NCI-H1417 (cell line): ENCODE measurements at regions not wholly inside any gene's neighbourhood (a gene's known extent, or its start where the extent isn't known, plus 50 kb on each side); places are given as distances from the start of the nearest gene placed in this dataset.
"Not testable (repeated sequence)": the region's sequence is repeated elsewhere in the genome, so short reads cannot be mapped to it uniquely, and the experiment has no call there.

ENCODE experiments used
- DNase-seq, 3 experiments: peaks; one replicate each; lab custom pipeline; 2025; lab: John Stamatoyannopoulos, UW

DNA sequence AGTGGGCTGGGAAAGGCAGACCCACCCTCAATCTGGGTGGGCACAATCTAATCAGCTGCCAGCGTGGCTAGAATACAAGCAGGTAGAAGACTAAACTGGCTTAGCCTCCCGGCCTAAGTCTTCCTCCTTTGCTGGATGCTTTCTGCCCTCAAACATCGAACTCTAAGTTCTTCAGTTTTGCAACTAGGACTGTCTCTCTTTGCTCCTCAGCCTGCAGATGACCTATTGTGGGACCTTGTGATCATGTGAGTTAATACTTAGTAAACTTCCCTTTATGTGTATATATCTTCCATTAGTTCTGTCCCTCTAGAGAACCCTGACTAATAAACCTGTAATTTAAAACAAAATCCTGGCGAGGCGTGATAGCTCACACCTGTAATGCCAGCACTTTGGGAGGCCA, 51.8 kb upstream of the SLC39A8 start:
- DNase-seq, result not testable (repeated sequence)

DNA sequence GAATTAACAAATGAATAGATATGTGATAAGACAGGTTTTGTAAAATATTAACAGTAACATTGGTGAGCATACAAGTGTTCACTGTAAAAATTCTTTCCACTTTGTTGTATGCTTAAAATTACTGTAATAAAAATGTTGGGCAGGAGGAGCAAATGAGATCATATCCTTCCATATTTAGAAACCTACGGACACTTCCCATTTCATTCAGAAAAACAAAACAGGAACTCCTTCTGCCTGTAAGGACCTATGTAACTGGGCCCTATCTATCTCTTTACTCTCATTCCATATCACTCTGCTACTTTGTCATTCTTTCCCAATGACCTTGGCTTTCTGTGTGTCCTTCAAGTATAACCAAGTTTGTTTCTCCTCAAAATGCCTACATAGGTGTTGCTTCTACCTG, 53.7 kb upstream of the SLC39A8 start:
- DNase-seq, result no peak

DNA sequence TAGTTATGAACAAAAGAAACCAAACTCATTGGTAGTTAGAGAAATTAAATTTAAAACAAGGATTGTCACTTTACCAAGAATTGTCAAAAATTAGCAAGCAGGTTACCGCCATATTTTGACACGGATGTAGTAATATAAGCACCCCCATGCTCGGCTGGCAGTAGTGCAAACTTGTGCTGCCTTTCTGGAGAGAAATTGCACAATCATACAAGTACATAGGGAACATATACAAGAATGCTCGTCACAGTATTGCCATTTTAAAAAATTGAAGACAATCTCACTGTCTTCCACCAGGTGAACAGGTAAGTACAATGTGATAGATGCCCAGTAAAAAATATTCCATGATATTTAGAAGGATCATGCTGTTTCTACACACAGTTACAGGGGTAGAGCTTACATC, 55.6 kb upstream of the SLC39A8 start:
- DNase-seq, result no peak

DNA sequence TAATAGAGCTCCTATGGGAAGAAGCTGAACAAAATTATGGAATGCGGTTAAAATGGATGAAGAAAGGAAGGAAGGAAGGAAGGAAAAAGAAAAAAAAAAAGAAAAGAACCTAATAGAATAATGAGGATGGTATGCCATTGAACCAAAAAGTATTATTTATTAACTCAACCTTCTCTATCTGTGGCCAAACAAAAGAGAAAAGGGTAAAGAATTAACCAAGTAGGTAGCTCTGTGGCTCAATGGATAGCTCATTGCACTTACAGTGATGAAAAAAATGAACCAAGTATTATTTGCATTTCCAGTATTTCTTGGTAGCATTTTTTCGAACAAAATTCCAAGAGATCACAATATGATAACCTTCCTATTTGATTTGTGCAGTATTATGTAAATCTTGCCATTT, 56.9 kb upstream of the SLC39A8 start:
- no peak for DNase-seq

DNA sequence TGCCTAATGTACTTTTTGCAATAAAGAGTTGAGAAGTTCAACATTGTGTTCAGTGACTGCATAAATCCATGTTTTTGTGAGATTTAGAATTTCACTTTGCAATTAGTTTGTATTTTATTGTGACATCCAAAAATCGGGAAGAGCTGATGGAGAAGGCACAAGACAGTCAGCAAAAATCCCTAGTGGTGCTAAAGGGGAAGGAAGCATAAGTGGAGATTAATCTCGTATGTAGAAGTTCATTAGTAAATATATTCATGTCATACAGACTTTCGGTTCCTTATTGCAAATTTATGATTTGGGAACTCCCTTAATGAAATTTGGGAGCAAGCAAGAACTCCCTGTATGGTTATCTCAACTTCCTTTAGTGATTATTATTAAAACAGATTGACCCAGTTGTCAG, 57.8 kb upstream of the SLC39A8 start:
- DNase-seq, result no peak

DNA sequence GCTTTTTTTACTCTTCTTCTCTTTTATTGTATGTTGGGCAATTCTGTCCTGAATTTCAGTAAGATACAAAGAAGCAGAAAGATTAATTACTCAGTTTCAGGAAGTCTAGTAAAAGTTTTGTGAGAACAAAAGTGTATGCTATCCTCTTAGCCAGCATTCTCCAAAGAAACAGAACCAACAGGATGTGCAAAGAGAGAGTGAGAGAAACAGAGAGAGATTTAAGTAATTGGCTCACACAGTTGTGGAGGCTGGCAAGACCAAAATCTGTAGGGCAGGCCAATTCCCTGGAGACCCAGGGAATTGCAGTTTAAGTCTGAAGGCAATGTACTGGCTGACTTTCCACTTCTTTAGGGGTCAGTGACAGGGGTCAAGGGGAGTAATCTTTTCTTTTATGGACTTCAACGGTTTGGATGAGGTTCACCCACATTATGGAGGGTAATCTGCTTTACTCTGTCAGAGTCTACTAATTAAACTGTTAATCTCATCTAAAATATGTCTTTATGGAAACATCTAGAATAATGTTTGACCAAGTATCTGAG, 59.2 kb upstream of the SLC39A8 start:
- DNase-seq, result no peak

DNA sequence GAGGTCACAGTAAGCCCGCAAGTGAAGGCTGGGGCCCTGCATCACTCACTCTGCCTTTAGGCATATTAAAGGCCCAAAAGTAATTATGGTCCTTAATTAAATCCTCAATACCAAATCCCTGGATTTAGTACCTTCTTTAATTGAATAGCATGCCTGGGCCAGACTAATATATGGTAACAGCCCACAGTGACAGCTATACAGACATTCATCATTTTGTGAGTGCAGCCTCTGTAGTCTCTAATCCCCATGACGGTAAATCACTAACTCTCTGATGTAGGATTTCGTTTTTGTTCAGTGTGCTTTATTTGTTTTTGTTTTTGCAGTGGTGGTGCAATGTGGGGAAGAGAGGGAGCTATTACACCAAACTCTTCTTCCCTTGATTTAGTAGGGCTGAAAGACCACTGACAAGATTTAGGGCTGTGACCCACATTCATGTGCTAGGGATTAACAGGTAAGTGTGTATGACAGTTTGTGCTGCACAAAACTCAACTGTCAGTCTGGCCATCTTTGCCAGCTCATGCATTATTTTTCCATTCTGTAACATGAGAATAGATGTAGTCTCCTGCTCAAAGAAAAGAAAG, 60.6 kb upstream of the SLC39A8 start:
- DNase-seq, result peak in 1 of 3 experiments; percentile 10

DNA sequence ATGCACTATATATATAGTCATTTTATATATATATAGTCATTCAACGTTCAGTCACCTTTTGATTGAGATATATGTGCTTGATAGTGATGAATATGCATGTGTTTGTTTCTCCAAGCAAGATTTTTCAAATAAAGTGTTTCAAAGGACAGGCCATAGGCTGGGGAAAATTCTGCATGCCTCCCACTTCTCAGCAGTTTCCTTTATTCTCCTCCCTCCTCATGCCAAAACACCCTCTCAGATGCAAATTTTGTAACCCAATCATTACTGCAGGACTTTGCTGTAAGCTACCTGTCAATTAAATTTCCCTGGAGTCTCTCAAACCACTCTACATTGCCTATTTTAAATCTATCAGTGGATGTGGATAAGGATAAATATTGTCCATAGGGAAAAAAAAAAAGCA, 65.6 kb upstream of the SLC39A8 start:
- DNase-seq, result not testable (repeated sequence)

DNA sequence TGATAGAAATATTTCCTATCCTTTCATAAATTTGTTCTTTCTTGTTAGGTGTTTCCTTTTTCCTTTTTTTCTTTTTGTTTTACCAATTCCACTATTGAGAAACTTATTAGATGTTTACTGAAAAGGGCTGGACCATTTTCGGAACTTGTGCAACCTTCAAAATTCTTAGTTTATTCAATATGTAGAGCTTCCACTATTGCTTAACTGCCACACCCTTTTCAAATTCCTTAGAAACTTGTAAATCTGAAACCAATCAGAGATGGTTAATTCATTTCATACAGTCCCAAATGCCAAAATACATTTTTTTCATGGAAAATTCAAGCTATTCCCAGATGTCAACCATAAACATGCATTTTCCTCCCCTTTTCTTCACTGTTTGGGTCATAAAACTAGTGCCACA, 66.1 kb upstream of the SLC39A8 start:
- DNase-seq, result no peak

DNA sequence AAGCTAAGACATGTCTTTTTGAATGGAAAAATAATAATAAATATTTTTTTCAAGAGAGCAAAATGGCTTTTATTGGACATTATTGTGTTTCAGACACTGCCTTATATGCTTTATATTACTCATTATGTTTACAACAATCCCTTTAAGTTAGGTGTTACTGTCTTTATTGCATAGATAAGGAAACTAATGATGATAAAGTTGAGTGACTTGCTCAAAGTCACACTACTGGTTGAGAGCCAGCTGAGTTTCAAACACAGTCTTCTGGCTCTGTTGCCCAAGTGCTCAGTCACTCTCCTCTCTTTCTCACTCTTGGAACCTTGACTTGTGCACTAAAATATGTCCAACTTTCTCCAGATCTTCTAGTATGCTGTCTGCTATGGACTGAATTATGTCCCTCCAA, 71.5 kb upstream of the SLC39A8 start:
- DNase-seq, result no peak

DNA sequence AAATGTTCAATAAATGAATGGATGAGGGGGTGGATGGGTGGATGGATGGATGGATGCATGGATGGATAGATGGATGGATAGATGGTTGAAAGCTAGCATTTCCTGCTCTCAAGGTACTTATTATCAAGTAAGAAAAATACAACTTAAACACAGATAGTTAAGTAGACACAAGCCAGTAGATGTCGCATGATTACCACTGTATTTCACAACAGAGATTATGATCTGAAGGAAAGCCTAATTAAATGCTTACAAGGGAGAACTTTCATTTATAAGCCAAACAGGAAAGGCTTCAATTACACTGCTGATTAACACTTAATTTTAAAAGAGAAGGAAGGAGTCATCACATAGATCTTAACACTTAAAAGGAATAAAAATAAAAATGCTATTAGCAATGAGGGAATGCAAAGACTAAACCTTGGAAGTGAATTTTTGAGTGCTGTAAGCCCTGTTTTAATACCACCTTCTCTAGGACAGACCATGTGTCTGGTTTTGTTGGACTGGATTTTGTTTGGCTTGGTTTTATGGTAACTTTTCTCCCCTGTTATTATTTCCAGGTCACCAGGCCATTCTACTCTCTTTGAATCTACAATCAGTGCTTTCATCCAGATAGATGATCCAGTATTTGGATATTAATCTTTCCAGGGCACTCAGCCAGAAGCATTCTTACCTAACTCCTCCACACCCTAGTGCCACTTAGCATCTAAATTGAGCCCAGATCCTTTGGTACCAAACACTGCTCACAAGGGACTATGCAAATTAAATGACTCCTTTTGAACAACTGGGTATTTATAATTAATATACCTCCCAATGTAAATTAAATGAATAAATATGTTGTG, 75.5 kb upstream of the SLC39A8 start:
- DNase-seq, result peak in 1 of 3 experiments; percentile 30

DNA sequence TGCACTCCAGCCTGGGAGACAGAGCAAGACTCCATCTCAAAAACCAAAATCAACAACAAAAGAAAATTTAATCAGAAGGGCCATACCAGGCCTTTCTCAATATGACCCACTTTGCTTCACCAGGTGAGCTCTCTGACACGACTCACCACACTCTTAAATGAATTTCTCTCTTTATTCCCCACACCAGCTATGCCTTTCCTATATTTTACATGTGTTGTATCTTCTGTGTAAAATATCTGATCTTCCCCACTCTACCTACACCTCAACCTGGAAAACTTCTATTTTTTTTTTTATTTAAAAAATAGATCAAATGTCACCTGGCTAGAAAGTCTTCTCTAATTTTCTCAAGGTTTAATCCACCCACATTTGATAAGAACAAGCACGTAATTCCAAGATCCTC, 77.6 kb upstream of the SLC39A8 start:
- DNase-seq, result no peak

DNA sequence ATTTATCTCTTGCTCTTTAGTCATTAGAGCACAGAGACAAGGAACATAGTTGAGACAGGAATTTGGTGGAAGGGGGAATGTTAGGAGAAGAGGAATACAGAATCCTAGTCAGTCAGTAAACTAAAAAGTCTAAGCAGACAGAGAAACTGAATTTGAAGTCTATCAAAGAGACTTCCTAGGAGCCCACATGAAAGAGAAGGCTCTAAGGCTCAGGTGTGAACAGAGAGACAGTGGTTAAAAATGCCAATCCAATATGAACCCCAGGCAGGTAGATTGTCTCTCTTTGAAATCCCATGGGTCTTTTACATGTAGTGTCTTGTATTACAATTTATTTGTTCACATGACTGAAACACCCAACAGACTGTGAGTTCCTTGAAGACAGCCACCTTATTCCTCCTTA, 77.8 kb upstream of the NFKB1 start:
- no peak for DNase-seq

DNA sequence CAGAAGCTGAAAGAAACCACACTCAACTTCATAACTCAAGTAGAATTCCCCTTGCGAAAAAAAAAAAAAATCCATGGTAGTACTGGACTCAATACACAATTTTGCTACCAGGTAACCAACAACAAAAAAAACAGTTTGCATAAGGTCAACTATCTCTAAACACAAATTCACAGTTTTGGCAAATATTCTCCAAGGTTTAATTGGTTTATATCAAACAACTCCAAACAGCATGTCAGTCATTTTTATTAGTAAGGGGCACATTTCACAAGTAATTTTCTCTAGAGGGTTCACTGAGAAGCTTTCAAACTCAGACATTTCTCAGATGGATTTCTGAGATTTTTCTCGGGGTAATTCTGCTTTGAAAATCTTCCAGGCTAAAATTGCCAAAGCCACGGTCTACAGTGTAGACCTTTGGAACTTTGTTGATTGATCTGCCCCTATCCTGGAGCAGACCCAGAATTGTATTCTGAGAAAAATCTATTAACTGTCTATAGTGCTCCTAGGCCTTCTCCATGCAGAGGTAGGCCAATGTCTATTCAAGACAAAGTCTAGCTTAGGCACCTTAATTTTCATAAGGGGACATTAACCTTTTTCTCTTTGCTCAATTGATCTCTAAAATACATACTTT, 73.7 kb upstream of the NFKB1 start:
- no peak for DNase-seq

DNA sequence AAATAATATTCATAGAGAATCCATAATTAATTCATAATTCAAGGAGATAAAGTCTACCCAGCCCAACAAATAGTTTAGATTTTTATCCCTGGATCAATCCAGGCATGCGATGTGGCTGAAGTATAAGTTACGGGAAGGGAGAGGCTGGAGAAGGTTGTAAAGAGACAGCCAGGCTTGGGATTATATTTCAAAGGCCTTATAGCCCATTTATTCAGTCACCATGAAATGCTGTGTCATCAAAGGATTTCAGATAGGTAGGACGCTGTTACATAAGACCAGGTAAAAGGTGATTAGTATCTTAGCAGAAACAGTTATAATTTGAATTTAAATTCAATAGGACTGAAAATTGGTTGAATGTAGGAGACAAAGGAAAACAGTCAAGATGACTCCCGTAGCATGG, 73.0 kb upstream of the NFKB1 start:
- no peak for DNase-seq

DNA sequence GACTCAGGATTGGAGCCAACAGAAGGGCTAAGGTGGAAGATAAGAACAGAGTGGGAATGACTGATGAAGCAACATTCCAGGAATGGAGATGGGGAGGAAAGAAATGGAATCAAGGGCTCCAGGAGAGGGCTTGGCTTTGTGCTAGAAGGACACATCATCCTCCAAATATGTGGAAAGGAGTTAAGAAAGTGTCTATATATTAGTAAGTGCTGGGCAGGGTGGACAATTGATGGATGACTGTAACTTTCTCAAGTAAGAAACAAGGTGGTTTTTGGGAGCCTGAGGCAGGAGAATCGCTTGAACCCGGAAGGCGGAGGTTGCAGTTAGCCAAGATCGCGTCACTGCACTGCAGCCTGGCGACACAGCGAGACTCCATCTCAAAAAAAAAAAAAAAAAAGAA, 71.6 kb upstream of the NFKB1 start:
- DNase-seq, result no peak

DNA sequence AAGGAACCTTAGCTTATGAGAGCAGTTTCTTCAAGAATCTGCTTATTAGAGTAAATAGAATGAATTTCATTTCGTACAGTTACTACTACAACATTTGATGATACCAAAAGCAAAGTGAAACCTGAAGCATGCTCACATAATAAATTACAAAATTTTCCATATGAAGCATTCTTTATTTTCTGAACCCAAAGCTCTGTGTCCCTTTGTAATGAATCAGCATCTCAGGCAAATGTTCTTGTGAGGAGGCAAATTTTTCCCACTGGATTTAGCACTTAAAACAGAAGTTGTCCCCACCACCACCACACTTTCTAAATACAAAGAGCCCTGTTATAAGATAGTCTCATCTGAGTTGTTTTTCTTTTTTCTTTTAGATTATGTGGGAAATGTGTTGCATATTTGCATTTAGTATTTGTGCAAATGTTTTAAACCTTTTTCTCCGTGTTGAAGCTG, 70.7 kb upstream of the NFKB1 start:
- DNase-seq, result peak in 2 of 3 experiments; percentile 19 to 68

DNA sequence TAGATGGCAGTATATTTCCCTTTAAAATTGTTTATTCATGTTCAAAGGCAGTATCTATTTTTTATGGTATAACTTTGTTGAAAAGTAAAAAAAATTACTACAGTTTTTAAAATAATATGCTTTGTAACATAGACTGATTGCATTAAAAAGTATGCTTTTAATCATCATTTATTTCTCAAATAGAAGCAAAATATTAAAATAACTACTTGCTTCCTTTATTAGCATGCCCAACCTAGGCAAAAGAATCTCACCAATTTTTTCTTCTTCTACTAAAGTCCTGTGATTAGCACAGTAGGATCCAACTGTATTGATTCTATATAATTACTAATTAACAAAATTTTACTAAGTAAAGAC, 69.6 kb upstream of the NFKB1 start:
- DNase-seq, result no peak

DNA sequence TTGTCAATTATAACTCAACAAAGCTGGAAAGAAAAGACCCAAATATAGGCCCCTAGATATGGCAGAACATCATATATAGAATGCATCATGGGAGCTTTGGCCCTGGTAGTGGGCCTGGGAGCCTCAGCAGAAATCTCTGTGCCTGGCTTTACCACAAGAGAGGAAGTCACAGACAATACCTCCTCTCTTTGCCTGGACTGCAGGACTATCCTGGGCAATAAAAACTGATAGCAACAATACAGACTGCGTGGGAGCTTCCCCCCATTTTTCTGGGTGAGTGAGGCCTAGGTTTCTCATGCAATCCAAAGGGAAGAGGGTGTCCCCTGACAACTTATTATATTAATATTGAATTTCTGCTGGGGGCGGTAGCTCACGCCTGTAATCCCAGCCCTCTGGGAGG, 64.0 kb upstream of the NFKB1 start:
- no peak for DNase-seq

DNA sequence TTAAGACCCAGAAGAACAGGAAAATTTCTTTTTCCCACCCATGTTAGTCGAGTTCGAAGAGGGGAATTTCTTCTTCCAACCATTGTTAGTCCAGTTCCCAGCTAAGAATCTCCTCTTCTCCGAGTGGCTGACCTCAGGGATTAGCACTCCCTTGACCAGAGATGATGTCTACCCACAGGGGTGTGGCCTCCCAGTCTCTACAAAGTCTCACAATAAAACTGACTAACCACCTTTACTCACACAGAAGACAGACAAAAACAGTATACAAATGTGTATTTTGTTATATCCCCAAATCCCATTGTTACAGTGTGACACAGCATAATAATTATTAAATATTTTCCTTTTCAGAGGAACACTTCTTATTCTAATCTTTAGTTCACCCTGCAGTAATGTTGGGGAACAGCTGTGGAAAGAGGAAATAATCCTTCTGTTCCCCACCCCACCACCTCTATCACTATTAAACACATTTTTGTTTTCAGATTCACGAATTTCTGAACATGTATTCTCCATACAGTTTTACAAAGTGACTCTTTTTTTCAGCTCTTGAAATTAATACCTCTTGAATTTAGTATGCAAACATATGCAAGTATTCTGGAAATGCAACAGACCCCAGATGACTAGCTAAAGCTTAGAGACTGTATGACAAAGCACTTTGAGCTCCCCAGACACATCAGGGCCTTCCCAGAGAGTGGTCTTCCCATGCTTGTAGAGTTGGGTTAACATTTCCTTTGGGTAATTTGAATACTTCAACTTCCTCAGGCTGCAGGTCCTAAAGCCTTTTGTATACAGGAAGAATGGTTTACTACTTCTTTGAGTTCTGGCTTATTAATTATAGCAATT, 62.5 kb upstream of the NFKB1 start:
- DNase-seq, result no peak

DNA sequence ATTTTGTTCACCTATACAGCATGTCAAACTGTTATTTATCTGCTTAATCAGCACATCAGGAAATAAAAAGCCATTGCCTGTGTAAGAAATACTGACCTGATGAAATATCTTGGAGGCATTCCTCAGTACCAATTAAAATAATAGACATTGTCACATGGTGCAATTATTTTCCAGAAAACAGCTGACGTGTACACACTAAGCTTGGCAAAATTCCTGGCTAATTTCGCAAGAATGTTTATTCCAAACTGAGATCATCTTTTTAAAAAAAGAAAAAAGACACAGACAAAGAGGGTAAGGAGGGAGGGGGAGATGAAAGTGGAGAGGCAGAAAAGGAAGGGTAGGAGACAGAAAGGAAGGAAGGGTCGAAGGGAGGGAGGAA, 61.9 kb upstream of the NFKB1 start:
- DNase-seq, result peak in 1 of 3 experiments; percentile 65

DNA sequence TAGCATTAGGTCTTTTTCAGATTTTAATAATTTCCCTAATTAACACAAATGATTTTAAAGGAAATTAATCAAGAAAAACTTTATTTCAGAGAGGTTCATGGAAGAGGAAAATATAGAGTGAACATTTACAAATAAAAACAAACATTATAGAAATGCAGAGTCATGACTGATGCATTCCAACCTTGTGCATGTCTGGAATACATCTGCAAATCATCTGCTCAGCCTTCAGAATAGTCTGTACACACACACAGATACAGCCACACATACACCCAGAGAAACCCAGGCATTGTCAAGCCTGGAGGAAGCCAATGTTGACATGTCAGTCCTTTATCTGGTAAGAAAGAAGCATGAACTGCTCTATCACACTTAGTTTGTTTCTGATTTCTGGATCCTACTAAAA, 61.3 kb upstream of the NFKB1 start:
- DNase-seq, result peak in 1 of 3 experiments; percentile 27
